Keratinocyte (primary cell): ENCODE measurements at regions not wholly inside any gene's neighbourhood (a gene's known extent, or its start where the extent isn't known, plus 50 kb on each side); places are given as distances from the start of the nearest gene placed in this dataset.

ENCODE experiments used
- DNase-seq: peaks from one replicate; pipeline ENCODE4 v3.0.0-alpha.2; 2011; ENCODE audit warnings: low read depth, missing footprints, low spot score
- FAIRE-seq: peaks from 2 replicates; lab custom pipeline; 2011; peaks lifted over from hg19 to GRCh38; lab: Jason Lieb, UNC
- H2AFZ ChIP-seq: 2 replicates; pipeline ENCODE4 v1.6.0; 2012; ENCODE audit warnings: low read length, control low read depth, inconsistent platforms; ENCODE audit not compliant: control insufficient read depth
- H3K27ac ChIP-seq: 2 replicates; pipeline ENCODE4 v1.5.1; 2011; ENCODE audit warnings: low read length; ENCODE audit not compliant: control insufficient read depth, insufficient read depth
- H3K27me3 ChIP-seq: 3 replicates; pipeline ENCODE4 v1.6.0; 2011; ENCODE audit warnings: low read length; ENCODE audit not compliant: control insufficient read depth, insufficient read depth; ENCODE audit errors: extremely low read depth
- H3K36me3 ChIP-seq, 2 experiments: 2 replicates in 1 of 2; 3 replicates in 1 of 2; pipeline ENCODE4 v1.5.1; 2011; ENCODE audit warnings: low read length in 2 of 2, mild to moderate bottlenecking in 1 of 2; ENCODE audit not compliant: control insufficient read depth in 2 of 2, insufficient read depth in 2 of 2; ENCODE audit errors: extremely low read depth in 1 of 2
- H3K4me1 ChIP-seq: 3 replicates; pipeline ENCODE4 v1.5.1; 2011; ENCODE audit warnings: low read length; ENCODE audit not compliant: control insufficient read depth, insufficient read depth; ENCODE audit errors: extremely low read depth
- H3K4me2 ChIP-seq: 3 replicates; pipeline ENCODE4 v1.6.0; 2011; ENCODE audit warnings: low read depth, low read length; ENCODE audit not compliant: control insufficient read depth, insufficient read depth; ENCODE audit errors: extremely low read depth
- H3K4me3 ChIP-seq, 3 experiments: fragments of 200-600 bp in 1 of 3; sonication (generic) in 1 of 3; 2 replicates in 2 of 3; 3 replicates in 1 of 3; pipeline ENCODE4 v1.5.1; 2011 to 2016; ENCODE audit warnings: low read length in 3 of 3, mild to moderate bottlenecking in 3 of 3, control low read depth in 2 of 3, inconsistent platforms in 1 of 3, low read depth in 1 of 3, mixed read lengths in 1 of 3, mixed run types in 1 of 3, moderate library complexity in 1 of 3; ENCODE audit not compliant: control insufficient read depth in 2 of 3, insufficient read depth in 2 of 3; ENCODE audit errors: extremely low read depth in 1 of 3
- H3K79me2 ChIP-seq: 2 replicates; pipeline ENCODE4 v1.6.0; 2012; ENCODE audit warnings: low read length; ENCODE audit not compliant: control insufficient read depth, insufficient read depth
- H3K9ac ChIP-seq: 3 replicates; pipeline ENCODE4 v1.6.0; 2011; ENCODE audit warnings: low read length; ENCODE audit not compliant: control insufficient read depth, insufficient read depth; ENCODE audit errors: extremely low read depth
- H3K9me1 ChIP-seq: 3 replicates; pipeline ENCODE4 v1.6.0; 2011; ENCODE audit warnings: low read length; ENCODE audit not compliant: control insufficient read depth, insufficient read depth; ENCODE audit errors: extremely low read depth
- H3K9me3 ChIP-seq: 2 replicates; pipeline ENCODE4 v1.5.1; 2012; ENCODE audit warnings: low read depth, low read length; ENCODE audit not compliant: control insufficient read depth
- H4K20me1 ChIP-seq: 3 replicates; pipeline ENCODE4 v1.6.0; 2011; ENCODE audit warnings: low read length; ENCODE audit not compliant: control insufficient read depth, insufficient read depth; ENCODE audit errors: extremely low read depth
- CTCF ChIP-seq, 3 experiments: IDR thresholded peaks in 1 of 3; conservative IDR thresholded peaks in 1 of 3; optimal IDR thresholded peaks in 1 of 3; 2 replicates in 2 of 3; 3 replicates in 1 of 3; pipeline versions ENCODE3 to v1.5.1; 2011; ENCODE audit warnings: low read length in 3 of 3, mild to moderate bottlenecking in 3 of 3, moderate library complexity in 2 of 3, control low read depth in 1 of 3, inconsistent platforms in 1 of 3; ENCODE audit not compliant: insufficient read depth in 2 of 3; ENCODE audit errors: extremely low read depth in 1 of 3
- EZH2 ChIP-seq: IDR thresholded peaks from one replicate; pipeline ENCODE4 v1.6.1; 2012; ENCODE audit warnings: inconsistent platforms, mild to moderate bottlenecking, low read length, moderate library complexity
- dilution Hi-C: fragments of 300-500 bp; cut with MboI; formaldehyde crosslinking; loops from one replicate; pipeline ENCODE4 v1.7.0; 2020; ENCODE audit warnings: low sequenced_read_pairs; ENCODE audit not compliant: extremely low pct_ligation_motif_present

- TF ChIP-seq CTCF (optimal IDR thresholded peaks at IDR 0.05 in 1 of 3, IDR thresholded peaks at IDR 0.05 in 1 of 3, conservative IDR thresholded peaks at IDR 0.05 in 1 of 3; ENCODE audit: extremely low read depth in 1 of 3, insufficient read depth in 2 of 3, low read length in 3 of 3) = no peak
- no peak for TF ChIP-seq EZH2
- no peak for FAIRE-seq
- no peaks in the 10 kb centered on the region for H3K79me2 ChIP-seq
Observed at GRCh38 chr12:13431041-13431440, 234.5 kb downstream of the EMP1 start.

GRCh38 chr12:13428538-13429265 lies 232.2 kb downstream of the EMP1 start:
- H3K4me1 ChIP-seq = peaks cover 10% of the 10 kb centered on the region
- peaks cover 2% of the 10 kb centered on the region for H3K9me3 ChIP-seq
- no peaks in the 10 kb centered on the region for H4K20me1 ChIP-seq
- H3K79me2 ChIP-seq = no peaks in the 10 kb centered on the region
- no peak for TF ChIP-seq EZH2
- no peak for TF ChIP-seq CTCF (optimal IDR thresholded peaks at IDR 0.05 in 1 of 3, IDR thresholded peaks at IDR 0.05 in 1 of 3, conservative IDR thresholded peaks at IDR 0.05 in 1 of 3; ENCODE audit: extremely low read depth in 1 of 3, insufficient read depth in 2 of 3, low read length in 3 of 3)
- no peak overlapping the region for H3K4me3 ChIP-seq
- FAIRE-seq (no peak), DNase-seq (no peak)
- no peak overlapping the region for H3K27ac ChIP-seq
- no peaks in the 10 kb centered on the region for H3K27me3 ChIP-seq
- H3K9ac ChIP-seq = no peak overlapping the region
- no peaks in the 10 kb centered on the region for H3K36me3 ChIP-seq
- H3K9me1 ChIP-seq = no peaks in the 10 kb centered on the region
- H2AFZ ChIP-seq = no peak overlapping the region
- dilution Hi-C loops = no loop called here
- H3K4me2 ChIP-seq = no peak overlapping the region

More at GRCh38 chr12:13431041-13431440, 234.5 kb downstream of the EMP1 start:
- Histone ChIP-seq H3K27me3 (no peaks in the 10 kb centered on the region), H2AFZ (no peak overlapping the region), H3K9ac (no peak overlapping the region), H3K4me1 (peaks cover 2% of the 10 kb centered on the region), H4K20me1 (no peaks in the 10 kb centered on the region), H3K4me2 (no peak overlapping the region), H3K36me3 (no peaks in the 10 kb centered on the region), H3K9me3 (peaks cover 2% of the 10 kb centered on the region), H3K9me1 (no peaks in the 10 kb centered on the region), H3K27ac (no peak overlapping the region), H3K4me3 (no peak overlapping the region)
- no peak for DNase-seq
- dilution Hi-C loops = no loop called here
